ENCODE measurements at regions not wholly inside any gene's neighbourhood (a gene's known extent, or its start where the extent isn't known, plus 50 kb on each side); places are given as distances from the start of the nearest gene placed in this dataset.

DNA sequence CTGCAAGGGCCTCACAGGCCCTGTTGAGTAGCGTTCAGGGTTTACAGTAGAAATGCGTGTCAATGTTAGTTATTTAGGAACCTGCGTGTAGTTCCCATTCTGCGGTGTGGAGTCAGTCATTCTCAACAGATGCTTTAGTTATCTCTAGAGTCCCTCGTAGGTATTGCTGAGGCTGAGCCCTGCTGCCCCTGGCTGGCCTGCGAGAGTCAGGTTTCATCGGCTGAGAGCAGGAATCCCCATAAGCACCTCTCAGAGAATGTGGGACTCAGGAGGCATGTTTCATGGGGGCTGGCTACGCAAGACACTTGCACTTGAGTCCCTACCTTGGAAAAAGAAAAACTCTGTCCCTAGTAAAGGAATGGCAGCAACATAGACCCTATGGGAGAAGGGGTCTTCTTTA, 347.5 kb upstream of the ASIC2 start:
- DNase-seq (ENCODE audit: low spot score) = no peak

DNA sequence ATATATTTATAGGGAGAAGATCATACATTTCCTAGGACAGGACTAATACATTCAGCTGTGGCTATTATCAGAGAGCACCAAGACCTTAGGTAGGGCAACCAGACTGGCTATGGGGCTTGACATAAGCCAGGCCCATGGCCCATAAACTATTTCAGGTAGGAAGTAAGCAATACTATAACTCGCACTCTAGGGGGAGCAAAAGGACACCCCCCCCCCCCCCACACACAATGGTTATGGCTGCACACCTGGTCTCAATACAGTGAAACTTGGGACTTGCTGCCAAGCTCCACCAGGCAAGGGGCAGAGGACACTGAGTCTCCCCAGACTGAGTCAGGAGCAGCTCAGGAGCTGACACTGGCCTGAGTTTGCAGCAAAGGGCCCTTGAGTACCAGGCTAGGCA, 348.9 kb upstream of the ASIC2 start:
- no peak for DNase-seq (ENCODE audit: low spot score)

GRCh38 chr17:33647956-33648355, 354.9 kb upstream of the ASIC2 start:
- peak; percentile 17 for DNase-seq (ENCODE audit: low spot score)

GRCh38 chr17:33650304-33650703, 357.2 kb upstream of the ASIC2 start:
- DNase-seq (ENCODE audit: low spot score) = no peak

DNA sequence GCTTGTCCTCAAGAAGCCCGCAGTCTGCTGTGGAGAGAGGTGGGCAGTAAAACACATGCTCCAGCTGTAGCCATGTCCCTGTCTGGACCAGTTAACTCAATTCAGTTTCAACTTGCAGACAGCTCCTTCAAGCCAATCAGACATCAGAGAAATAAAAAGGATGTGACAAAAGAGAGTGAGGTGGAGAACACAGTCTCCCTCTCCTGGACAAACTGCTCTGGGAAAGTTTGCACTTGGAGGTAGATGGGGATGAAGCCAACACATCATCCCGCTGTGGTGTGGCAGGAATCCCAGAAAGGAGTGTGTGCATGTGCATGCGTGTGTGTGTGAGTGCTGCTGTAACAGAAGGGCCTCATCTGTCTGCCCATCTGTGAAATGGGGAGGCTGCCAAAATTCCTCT, 358.6 kb upstream of the ASIC2 start:
- no peak for DNase-seq (ENCODE audit: low spot score)

DNA sequence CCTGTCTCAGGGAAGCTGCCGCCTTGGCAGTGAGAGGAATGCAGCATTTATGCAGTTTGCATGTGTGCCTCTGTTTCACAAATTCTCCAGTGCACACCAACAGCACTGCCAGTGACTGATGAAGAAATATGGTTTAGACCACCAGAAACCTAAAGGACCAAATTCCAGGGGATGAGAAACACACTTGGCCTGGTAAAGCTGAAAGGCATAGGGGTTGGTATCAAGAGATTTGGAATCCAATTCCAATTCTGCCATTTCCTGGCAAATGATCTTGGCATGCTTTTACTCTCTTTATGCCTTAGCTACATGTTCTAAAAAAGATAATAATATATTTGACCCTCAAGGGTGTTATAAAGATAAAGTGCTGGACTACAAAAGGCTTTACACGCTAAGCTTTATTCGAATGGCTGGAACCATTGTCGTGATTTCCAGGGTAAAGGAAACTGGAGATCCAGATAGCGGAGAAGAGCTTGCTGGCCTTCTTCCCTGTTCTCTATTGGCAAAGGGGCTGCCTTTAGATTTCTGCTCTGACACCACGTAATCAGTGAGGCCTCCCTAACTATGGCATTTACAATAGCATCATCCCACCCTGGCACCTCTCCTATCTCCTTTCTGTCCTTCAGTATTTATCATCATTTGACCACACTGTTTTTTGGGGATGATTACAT, 359.8 kb upstream of the ASIC2 start:
- DNase-seq (ENCODE audit: low spot score) = no peak

GRCh38 chr17:33653399-33653788, 360.3 kb upstream of the ASIC2 start:
- no peak for DNase-seq (ENCODE audit: low spot score)

GRCh38 chr17:33657181-33657580, 364.1 kb upstream of the ASIC2 start:
- DNase-seq (ENCODE audit: low spot score) = peak; percentile 40

DNA sequence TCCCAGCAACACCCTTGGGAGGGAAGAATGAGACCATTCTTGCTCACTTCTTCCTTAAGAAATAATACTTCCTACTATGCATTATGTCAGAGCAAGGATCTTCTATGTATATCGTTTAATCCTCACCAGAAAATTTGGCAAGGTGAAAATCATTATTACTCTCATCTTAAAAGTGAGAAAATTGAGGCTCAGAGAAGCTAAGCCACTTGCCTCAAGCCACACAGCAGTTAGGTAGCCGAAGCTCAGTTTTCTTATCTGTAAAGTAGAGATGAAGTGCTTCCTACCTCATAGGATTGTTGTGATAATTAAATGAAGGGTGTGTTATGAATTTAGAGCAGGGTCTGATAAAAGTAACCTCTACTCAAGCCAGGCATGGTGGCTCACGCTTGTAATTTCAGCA, 368.9 kb upstream of the ASIC2 start:
- DNase-seq (ENCODE audit: low spot score) = no peak

DNA sequence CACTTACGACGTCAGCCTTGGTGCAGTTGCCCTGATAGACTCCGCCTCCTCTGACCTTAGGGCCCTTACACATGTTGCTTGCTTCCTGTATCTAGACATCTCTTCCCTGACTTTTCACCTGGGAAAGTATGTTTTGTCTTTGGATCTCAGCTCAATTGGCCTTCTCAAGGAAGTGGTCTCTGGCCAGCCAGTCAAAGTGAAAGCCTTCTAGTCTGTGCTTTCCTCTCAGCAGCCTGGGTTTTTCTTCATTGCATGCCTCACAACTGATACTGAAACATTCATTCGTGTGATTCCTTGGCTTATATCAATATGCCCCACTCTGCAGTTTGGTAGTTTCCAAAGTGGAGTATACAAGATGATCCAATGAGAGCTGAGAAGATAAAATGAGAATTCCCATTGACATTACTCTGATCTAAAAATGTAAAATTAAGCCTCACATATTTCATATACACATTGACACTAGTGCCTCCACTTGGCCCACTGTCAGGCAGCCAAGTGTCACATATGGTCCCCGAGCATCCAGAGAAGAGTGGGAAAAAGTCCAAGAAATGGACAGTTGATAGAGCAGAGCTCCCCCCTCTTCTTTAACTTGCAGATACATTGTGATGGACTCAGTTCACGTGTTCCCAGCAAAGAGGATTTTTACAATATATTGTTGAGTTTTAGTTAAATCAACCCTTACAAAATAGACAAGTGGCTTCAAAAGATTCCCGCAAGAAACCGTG, 371.2 kb upstream of the ASIC2 start:
- DNase-seq (ENCODE audit: low spot score) = no peak

GRCh38 chr17:33667052-33667509, 374.0 kb upstream of the ASIC2 start:
- DNase-seq (ENCODE audit: low spot score) = no peak

GRCh38 chr17:33667671-33668070, 374.6 kb upstream of the ASIC2 start:
- DNase-seq (ENCODE audit: low spot score) = no peak

DNA sequence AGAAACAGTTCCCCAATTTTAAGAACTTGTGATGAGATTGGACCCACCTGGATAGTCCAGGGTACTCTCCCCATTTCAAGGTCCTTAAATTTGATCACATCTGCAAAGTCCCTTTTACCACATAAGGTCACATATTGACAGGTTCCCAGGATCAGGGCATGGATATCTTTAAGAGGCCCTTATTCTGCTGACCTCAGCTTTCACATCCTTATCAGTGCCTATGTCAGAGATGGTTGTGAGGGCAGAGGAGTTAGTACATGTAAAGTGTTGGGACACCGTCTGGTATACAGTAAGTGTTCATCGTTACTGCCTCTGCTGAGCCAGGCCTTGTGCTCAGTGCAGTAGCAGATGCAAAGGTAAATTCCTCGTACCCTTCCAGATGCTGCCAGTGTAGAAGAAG, 375.4 kb upstream of the ASIC2 start:
- no peak for DNase-seq (ENCODE audit: low spot score)

DNA sequence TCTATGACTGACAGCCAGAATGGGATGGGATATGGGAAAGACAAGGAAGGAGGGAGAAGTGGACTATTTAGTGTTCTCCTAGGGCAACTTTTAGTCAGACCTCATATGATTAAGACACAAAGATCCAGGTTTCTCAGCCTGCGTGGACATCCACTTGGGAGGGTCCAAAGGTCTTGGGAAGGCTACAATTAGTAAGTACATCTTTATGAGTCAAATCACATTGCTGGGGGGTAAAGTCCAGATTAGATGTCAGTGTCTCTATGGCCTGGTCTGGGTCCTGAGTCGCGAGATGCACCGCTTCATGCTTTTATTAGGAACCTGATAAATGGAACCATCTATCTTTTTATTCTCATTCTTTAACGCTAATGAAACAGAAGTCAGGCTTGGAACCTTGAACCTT, 378.4 kb upstream of the ASIC2 start:
- no peak for DNase-seq (ENCODE audit: low spot score)

GRCh38 chr17:33674685-33675084, 381.6 kb upstream of the ASIC2 start:
- peak; percentile 67 for DNase-seq (ENCODE audit: low spot score)

DNA sequence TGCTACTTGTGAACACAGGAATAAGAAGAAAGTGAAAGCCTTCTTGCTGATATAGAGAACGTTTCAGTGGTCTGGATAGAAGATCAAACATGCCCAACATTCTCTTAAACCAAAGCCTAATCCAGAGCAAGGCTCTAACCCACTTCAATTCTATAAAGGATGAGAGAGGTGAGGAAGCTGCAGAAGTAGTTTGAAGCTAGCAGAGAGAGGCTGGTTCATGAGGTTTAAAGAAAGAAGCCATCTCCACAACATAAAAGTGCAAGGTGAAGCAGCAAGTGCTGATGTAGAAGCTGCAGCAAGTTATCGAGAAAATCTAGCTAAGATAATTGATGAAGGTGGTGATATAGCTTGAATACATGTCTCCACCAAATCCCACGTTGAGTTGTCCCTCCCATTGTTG, 383.3 kb upstream of the ASIC2 start:
- DNase-seq (ENCODE audit: low spot score) = no peak

DNA sequence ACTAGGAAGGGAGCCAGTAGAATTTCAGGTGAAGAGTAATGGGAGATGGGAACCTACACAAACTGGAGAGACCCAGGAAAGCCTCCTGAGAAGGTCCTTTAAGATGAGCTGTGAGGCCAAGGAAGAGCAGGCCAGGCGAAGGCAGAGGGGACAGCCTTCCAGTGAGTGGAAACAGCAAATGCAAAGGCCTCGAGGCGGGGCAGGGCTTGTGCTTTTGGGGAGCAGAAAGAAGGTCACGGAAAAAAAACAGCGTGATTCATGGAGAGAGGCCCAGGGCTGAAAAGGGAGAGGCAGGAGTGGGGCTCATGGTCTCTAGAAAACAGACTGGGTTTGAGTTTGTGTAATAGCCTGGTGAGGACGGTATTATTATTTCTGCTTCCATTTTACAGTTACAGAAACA, 386.5 kb upstream of the ASIC2 start:
- DNase-seq (ENCODE audit: low spot score) = no peak

DNA sequence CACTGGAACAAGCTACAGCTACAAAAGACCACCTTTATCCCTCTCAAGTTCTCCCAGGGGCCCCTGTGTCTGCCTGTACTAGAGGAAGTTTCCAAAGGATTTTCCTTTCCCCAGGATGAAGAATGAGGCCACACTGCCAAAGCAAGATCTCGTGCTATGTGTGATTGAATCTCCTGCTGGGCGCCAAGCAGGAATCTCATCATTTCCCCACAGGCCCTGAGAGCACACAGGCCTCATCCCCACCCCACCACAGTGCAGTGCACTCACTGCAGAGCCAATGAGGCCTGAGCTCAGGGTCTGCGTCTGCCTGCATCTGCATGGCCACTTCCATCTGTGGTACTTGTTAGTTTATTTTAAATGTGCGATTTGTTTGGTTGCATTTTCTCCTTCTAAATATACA, 387.4 kb upstream of the ASIC2 start:
- DNase-seq (ENCODE audit: low spot score) = no peak

DNA sequence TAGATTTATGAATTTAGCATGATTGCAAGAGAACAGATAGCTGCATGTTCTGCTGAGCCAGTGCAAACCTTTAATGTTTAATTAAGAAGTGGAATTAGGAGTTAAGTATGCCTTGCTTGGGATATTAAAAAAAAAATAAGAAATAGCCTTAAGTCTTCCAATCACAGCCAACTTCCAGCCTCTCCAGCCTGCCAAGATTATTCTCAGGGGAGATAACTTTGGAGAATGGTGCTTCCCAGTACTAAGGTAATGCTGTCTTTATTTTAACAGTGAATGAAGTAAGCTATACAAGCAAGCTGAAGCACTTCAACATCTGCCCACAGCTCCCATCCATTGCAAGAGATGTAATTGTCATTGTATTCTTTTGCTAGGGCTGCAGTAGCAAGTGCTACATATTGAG, 389.5 kb upstream of the ASIC2 start:
- DNase-seq (ENCODE audit: low spot score) = no peak

DNA sequence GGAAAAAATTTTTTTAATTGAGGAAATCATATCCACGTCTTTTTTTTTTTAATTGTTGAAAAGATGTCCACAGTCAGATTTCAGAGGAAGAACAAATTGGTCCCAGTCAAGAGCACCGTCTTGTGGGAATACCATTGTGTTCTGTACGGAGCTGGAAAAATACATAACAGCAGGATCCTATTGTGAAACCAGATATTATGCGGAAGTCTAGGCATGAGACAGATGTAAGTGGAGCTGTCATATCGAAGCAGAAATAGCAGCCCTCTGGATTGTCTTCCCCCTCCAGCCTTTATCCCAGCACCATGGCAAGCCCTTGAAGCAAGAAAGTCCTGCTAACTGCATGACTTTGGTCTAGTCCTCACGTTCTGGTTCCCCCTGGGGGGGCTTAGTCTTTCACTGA, 391.6 kb upstream of the ASIC2 start:
- no peak for DNase-seq (ENCODE audit: low spot score)

DNA sequence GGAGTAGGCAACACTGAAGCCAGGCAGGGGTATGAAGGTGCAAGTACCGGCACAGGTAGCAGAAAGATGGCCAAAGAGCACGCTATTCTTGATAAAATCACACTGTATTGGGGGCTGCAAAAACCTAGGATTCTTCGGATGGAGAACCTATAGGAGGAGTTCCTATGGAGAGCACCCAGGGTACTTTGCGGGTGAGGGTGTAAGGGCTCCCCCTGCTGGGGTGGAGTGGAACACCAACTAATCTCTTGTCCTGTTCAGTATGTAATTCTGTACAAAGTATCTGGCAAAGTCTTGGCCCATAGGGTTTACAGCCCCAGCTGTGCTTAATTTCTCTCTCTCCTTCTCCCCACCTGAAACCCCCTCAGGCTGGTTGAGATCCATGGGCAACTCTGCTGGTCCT, 393.1 kb upstream of the ASIC2 start:
- no peak for DNase-seq (ENCODE audit: low spot score)

DNA sequence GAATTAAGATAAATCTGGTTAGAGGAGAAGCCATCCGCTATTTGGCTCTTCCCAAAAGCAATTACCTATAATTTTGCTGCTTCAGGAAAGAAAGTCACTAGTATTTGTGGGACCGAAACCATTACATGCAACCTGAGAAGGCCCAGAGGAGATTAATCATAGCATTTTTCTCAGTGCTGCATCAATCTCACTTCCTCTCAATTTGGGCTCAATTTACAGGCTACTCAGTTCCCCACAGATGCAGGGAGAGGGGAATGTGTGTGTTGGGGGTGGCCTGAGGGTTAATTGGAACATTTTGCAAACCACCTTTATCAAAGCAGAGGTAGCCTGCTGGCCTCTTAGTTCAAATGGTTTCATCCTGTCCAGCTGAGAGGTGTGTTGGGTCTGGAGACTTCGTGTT, 394.7 kb upstream of the ASIC2 start:
- DNase-seq (ENCODE audit: low spot score) = no peak

DNA sequence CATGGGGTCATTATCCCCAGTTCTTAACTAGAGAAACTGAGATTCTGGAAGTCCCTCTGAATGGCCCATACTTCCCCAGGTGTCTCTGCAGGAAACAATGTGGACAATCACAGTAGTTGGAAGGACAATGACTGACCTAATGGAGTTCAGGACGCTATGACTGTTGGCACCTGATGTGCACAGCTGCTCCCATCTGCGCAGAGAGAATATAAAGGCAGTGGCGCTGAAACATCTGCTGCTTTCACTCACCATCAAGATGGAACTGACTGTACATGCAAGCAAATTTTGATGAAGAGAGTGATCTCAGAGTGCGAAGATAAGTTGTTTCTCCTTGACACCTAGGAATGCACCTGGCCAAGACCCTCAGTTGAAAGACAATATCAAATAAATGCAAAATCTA, 395.7 kb upstream of the ASIC2 start:
- no peak for DNase-seq (ENCODE audit: low spot score)

DNA sequence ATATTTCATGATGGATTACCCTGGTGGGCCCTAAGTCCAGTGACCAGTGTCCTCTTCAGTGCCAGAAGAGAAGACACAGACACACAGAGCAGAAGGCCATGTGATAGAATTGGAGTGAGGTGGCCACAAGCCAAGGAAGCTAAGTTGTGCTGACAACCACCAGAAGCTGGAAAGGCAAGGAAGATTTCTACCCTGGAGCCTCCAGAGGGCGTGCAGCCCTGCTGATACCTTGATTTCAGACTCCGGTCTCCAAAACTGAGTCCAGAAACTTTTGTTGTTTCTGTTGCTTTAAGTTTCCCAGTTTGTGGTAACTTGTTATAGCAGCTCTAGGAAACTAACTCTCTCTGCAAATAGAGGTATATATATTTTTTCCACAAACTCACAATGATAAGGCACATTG, 396.6 kb upstream of the ASIC2 start:
- no peak for DNase-seq (ENCODE audit: low spot score)

Data from pons (tissue), 1 donor.